Glutamatergic neuron (in vitro differentiated cells): ENCODE measurements at regions not wholly inside any gene's neighbourhood (a gene's known extent, or its start where the extent isn't known, plus 50 kb on each side); places are given as distances from the start of the nearest gene placed in this dataset.

ENCODE experiments used
- DNase-seq: peaks from one replicate; pipeline ENCODE4 v3.0.0; 2022
- H3K27ac Mint-ChIP-seq: one replicate; pipeline ENCODE4 v1.8.0; 2020; ENCODE audit warnings: mild to moderate bottlenecking, mixed read lengths, inconsistent platforms; ENCODE audit not compliant: unreplicated experiment
- H3K27me3 Mint-ChIP-seq: one replicate; pipeline ENCODE4 v1.8.0; 2020; ENCODE audit warnings: mild to moderate bottlenecking, moderate library complexity, mixed read lengths, inconsistent platforms; ENCODE audit not compliant: unreplicated experiment
- H3K36me3 Mint-ChIP-seq: one replicate; pipeline ENCODE4 v1.8.0; 2020; ENCODE audit warnings: mild to moderate bottlenecking, mixed read lengths, inconsistent platforms; ENCODE audit not compliant: unreplicated experiment
- H3K4me1 Mint-ChIP-seq: one replicate; pipeline ENCODE4 v1.8.0; 2020; ENCODE audit warnings: mild to moderate bottlenecking, low read depth, mixed read lengths, inconsistent platforms; ENCODE audit not compliant: unreplicated experiment
- H3K4me3 Mint-ChIP-seq: one replicate; pipeline ENCODE4 v1.8.0; 2020; ENCODE audit warnings: mild to moderate bottlenecking, mixed read lengths, inconsistent platforms; ENCODE audit not compliant: unreplicated experiment
- H3K9me3 Mint-ChIP-seq: one replicate; pipeline ENCODE4 v1.8.0; 2020; ENCODE audit warnings: mild to moderate bottlenecking, moderate library complexity, mixed read lengths, inconsistent platforms; ENCODE audit not compliant: unreplicated experiment
- CTCF ChIP-seq: fragments of 200-600 bp; sonication (generic); IDR thresholded peaks from one replicate; pipeline ENCODE4 v1.5.0; 2021; ENCODE audit not compliant: partially characterized antibody, unreplicated experiment

GRCh38 chr5:111942201-111942600 lies 185.2 kb upstream of the NREP start:
- no peak overlapping the region for H3K27ac Mint-ChIP-seq
- no peaks in the 10 kb centered on the region for H3K4me1 Mint-ChIP-seq
- no peaks in the 10 kb centered on the region for H3K27me3 Mint-ChIP-seq
- no peak for TF ChIP-seq CTCF
- H3K4me3 Mint-ChIP-seq: no peak overlapping the region
- peaks cover 1% of the 10 kb centered on the region for H3K9me3 Mint-ChIP-seq
- DNase-seq: no peak
- no peaks in the 10 kb centered on the region for H3K36me3 Mint-ChIP-seq

DNA sequence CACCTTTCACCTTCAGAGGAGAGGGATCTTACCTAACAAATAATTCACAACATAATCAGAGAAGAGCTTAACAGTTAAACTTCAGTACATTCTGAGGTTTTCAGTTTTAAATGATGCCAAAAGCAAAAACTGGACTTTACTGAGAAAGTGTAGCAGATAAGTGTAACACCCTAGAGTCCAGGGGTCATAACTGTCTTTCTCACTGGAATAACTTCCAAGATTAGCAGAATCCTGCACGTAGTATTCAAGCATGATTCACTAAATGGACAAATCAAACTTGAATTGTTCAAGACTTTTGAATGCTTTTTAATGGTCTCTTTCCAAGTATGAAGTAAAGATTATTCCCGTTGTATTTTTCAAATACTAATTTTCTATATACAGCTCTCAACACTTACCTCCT lies 180.1 kb upstream of the NREP start:
- DNase-seq: no peak
- Mint-ChIP-seq H3K27ac (no peak overlapping the region), H3K27me3 (no peaks in the 10 kb centered on the region), H3K9me3 (no peaks in the 10 kb centered on the region), H3K36me3 (no peaks in the 10 kb centered on the region), H3K4me3 (no peak overlapping the region), H3K4me1 (no peaks in the 10 kb centered on the region)
- no peak for TF ChIP-seq CTCF

GRCh38 chr5:111935835-111936234 lies 178.8 kb upstream of the NREP start:
- Mint-ChIP-seq H3K27me3 (no peaks in the 10 kb centered on the region), H3K27ac (no peak overlapping the region), H3K36me3 (no peaks in the 10 kb centered on the region), H3K9me3 (no peaks in the 10 kb centered on the region), H3K4me1 (no peaks in the 10 kb centered on the region), H3K4me3 (no peak overlapping the region)
- TF ChIP-seq CTCF: no peak
- no peak for DNase-seq

DNA sequence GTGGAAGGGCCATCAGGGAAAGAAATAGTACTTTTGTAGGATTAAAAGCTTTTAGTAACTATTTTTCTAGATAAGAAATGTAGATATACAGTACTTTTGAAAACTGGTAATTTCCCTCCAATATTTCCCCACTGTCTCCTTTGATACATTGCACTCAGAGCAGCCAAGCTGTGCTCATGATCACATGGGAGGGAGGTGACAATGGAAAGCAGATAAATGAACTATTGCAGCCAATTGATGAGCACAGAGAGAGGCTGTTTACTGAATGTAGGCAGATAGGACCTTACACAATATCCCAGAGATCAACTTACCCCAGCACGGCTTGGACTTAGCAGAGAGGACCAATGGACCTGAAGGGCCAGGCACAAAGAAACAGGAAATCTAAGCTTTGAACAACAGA lies 178.0 kb upstream of the NREP start:
- Mint-ChIP-seq H3K4me1 (no peaks in the 10 kb centered on the region), H3K36me3 (no peaks in the 10 kb centered on the region), H3K9me3 (no peaks in the 10 kb centered on the region), H3K27ac (no peak overlapping the region), H3K4me3 (no peak overlapping the region), H3K27me3 (no peaks in the 10 kb centered on the region)
- TF ChIP-seq CTCF: no peak
- DNase-seq: no peak

GRCh38 chr5:111934511-111934910 lies 177.5 kb upstream of the NREP start:
- Mint-ChIP-seq H3K4me3 (no peak overlapping the region), H3K27ac (no peak overlapping the region), H3K36me3 (no peaks in the 10 kb centered on the region), H3K9me3 (no peaks in the 10 kb centered on the region), H3K4me1 (no peaks in the 10 kb centered on the region), H3K27me3 (no peaks in the 10 kb centered on the region)
- no peak for TF ChIP-seq CTCF
- DNase-seq: no peak
